Stimulated activated CD8-positive, alpha-beta memory T cell treated with anti-CD3 and anti-CD28 coated beads, Interleukin-15, amount 100 ng/mL, for 4 hours (primary cell): ENCODE measurements at regions not wholly inside any gene's neighbourhood (a gene's known extent, or its start where the extent isn't known, plus 50 kb on each side); places are given as distances from the start of the nearest gene placed in this dataset.
"Not testable (repeated sequence)": the region's sequence is repeated elsewhere in the genome, so short reads cannot be mapped to it uniquely, and the experiment has no call there.

Experiments used
- DNase-seq, 2 donors: peaks; one replicate each; pipeline ENCODE4 v3.0.0-alpha.2; 2020; ENCODE audit warnings: low read depth in 2 of 2

GRCh38 chr11:70549386-70549785 is 151.1 kb downstream of the CTTN start:
- DNase-seq, result no peak

GRCh38 chr11:70549796-70550195 is 151.5 kb downstream of the CTTN start:
- DNase-seq, result no peak

- no peak for DNase-seq
Measured at GRCh38 chr11:70550456-70551195, 152.3 kb downstream of the CTTN start.

- DNase-seq, result no peak
Measured at GRCh38 chr11:70551351-70552166, 153.2 kb downstream of the CTTN start.

GRCh38 chr11:70552167-70553150 is 154.1 kb downstream of the CTTN start:
- no peak for DNase-seq

- DNase-seq, result no peak
Measured at GRCh38 chr11:70555078-70555477, 156.7 kb downstream of the CTTN start.

GRCh38 chr11:70556884-70557741 is 158.8 kb downstream of the CTTN start:
- no peak for DNase-seq

- no peak for DNase-seq
Measured at GRCh38 chr11:70557742-70558485, 159.6 kb downstream of the CTTN start.

- DNase-seq, result no peak
Measured at GRCh38 chr11:70558681-70559080, 160.4 kb downstream of the CTTN start.

GRCh38 chr11:70559516-70559915 is 161.2 kb downstream of the CTTN start:
- DNase-seq, result no peak

GRCh38 chr11:70560621-70561020 is 162.3 kb downstream of the CTTN start:
- not testable (repeated sequence) for DNase-seq

GRCh38 chr11:70566768-70567530 is 168.6 kb downstream of the CTTN start:
- no peak for DNase-seq

GRCh38 chr11:70567680-70568034 is 169.3 kb downstream of the CTTN start:
- DNase-seq, result no peak

- DNase-seq, result no peak
Measured at GRCh38 chr11:70568035-70568813, 169.9 kb downstream of the CTTN start.

- no peak for DNase-seq
Measured at GRCh38 chr11:70568814-70569617, 170.7 kb downstream of the CTTN start.

GRCh38 chr11:70569618-70569890 is 171.2 kb downstream of the CTTN start:
- no peak for DNase-seq

- DNase-seq, result no peak
Measured at GRCh38 chr11:70569996-70570692, 171.8 kb downstream of the CTTN start.
